Ecto neural progenitor cell (in vitro differentiated cells): ENCODE measurements at regions not wholly inside any gene's neighbourhood (a gene's known extent, or its start where the extent isn't known, plus 50 kb on each side); places are given as distances from the start of the nearest gene placed in this dataset.
"Not testable (repeated sequence)": the region's sequence is repeated elsewhere in the genome, so short reads cannot be mapped to it uniquely, and the experiment has no call there.

Experiments used
- DNase-seq: peaks from one replicate; pipeline ENCODE4 v3.0.0-alpha.2; 2018; ENCODE audit warnings: low spot score

GRCh38 chr18:47409519-47409918, 158.1 kb upstream of the SKOR2 start:
- no peak for DNase-seq

GRCh38 chr18:47407736-47408135, 156.3 kb upstream of the SKOR2 start:
- peak; percentile 57 for DNase-seq

- no peak for DNase-seq
These were observed 153.4 kb upstream of the SKOR2 start for GRCh38 chr18:47404845-47405244.

- no peak for DNase-seq
These were observed 152.5 kb upstream of the SKOR2 start for GRCh38 chr18:47403949-47404348.

- DNase-seq: no peak
These were observed 151.9 kb upstream of the SKOR2 start for GRCh38 chr18:47403317-47403716.

- no peak for DNase-seq
These were observed 148.0 kb upstream of the SKOR2 start for GRCh38 chr18:47399475-47399874.

- DNase-seq: no peak
These were observed 146.3 kb upstream of the SKOR2 start for GRCh38 chr18:47397671-47398319.

- DNase-seq: no peak
These were observed 140.2 kb upstream of the SKOR2 start for GRCh38 chr18:47391665-47392064.

- DNase-seq: no peak
These were observed 139.1 kb upstream of the SKOR2 start for GRCh38 chr18:47390410-47391024.

GRCh38 chr18:47389210-47389609, 137.8 kb upstream of the SKOR2 start:
- DNase-seq: no peak

GRCh38 chr18:47387864-47388263, 136.4 kb upstream of the SKOR2 start:
- no peak for DNase-seq

GRCh38 chr18:47383729-47384128, 132.3 kb upstream of the SKOR2 start:
- no peak for DNase-seq

- no peak for DNase-seq
These were observed 130.6 kb upstream of the SKOR2 start for GRCh38 chr18:47381975-47382570.

- DNase-seq: no peak
These were observed 128.7 kb upstream of the SKOR2 start for GRCh38 chr18:47380153-47380552.

GRCh38 chr18:47373465-47373864, 122.0 kb upstream of the SKOR2 start:
- DNase-seq: no peak

- DNase-seq: no peak
These were observed 118.6 kb upstream of the SKOR2 start for GRCh38 chr18:47370052-47370451.

GRCh38 chr18:47354061-47354460, 102.6 kb upstream of the SKOR2 start:
- not testable (repeated sequence) for DNase-seq

GRCh38 chr18:47346016-47346415, 94.6 kb upstream of the SKOR2 start:
- no peak for DNase-seq

GRCh38 chr18:47345291-47345690, 93.8 kb upstream of the SKOR2 start:
- DNase-seq: no peak

- DNase-seq: no peak
These were observed 91.8 kb upstream of the SKOR2 start for GRCh38 chr18:47343291-47343690.

- no peak for DNase-seq
These were observed 91.1 kb upstream of the SKOR2 start for GRCh38 chr18:47342566-47342965.

- DNase-seq: no peak
These were observed 90.2 kb upstream of the SKOR2 start for GRCh38 chr18:47341678-47342077.

GRCh38 chr18:47334966-47335365, 83.5 kb upstream of the SKOR2 start:
- DNase-seq: no peak
